Endothelial cell of umbilical vein (primary cell): ENCODE measurements at regions not wholly inside any gene's neighbourhood (a gene's known extent, or its start where the extent isn't known, plus 50 kb on each side); places are given as distances from the start of the nearest gene placed in this dataset.

Experiments
- BruUV-seq: library from RNA; stranded (reverse); fragments of 400-500 nt; replicated peaks from 2 replicates; lab custom pipeline; 2021; lab: Mats Ljungman, UMichigan
- CTCF ChIA-PET: fragments of 300-600, 350-600 bp; sonication (Branson Sonifier 250); formaldehyde crosslinking; loops from one replicate; lab custom pipeline; 2021; ENCODE audit warnings: antibody characterized with exemption, inconsistent platforms; lab: Charles Lee
- POLR2A ChIA-PET: fragments of 300-600, 350-600 bp; sonication (Branson Sonifier 250); formaldehyde crosslinking; loops from one replicate; lab custom pipeline; 2021; ENCODE audit warnings: antibody characterized with exemption, inconsistent platforms; lab: Charles Lee
- DNase-seq: peaks from one replicate; pipeline ENCODE4 v3.0.0-alpha.2; 2011; ENCODE audit warnings: low read depth, low spot score
- FAIRE-seq: peaks from 2 replicates; lab custom pipeline; 2011; peaks lifted over from hg19 to GRCh38; lab: Jason Lieb, UNC
- H2AFZ ChIP-seq: 2 replicates; pipeline ENCODE4 v1.6.0; 2012; ENCODE audit warnings: low read depth, low read length, control low read depth, inconsistent platforms
- H3K27ac ChIP-seq: 2 replicates; pipeline ENCODE4 v1.5.1; 2011; ENCODE audit warnings: low read depth, mild to moderate bottlenecking, control low read depth, low read length, moderate library complexity; ENCODE audit not compliant: insufficient read depth
- H3K27me3 ChIP-seq, 2 experiments: 2 replicates each; pipeline versions ENCODE4 v1.6.0 to v1.6.1; 2011; ENCODE audit warnings: low read length in 2 of 2, mixed read lengths in 1 of 2; ENCODE audit not compliant: control insufficient read depth in 2 of 2, insufficient read depth in 2 of 2
- H3K36me3 ChIP-seq, 2 experiments: 2 replicates in 1 of 2; 3 replicates in 1 of 2; pipeline ENCODE4 v1.5.1; 2011; ENCODE audit warnings: low read length in 2 of 2, mild to moderate bottlenecking in 1 of 2, moderate library complexity in 1 of 2; ENCODE audit not compliant: control insufficient read depth in 2 of 2, insufficient read depth in 2 of 2; ENCODE audit errors: extremely low read depth in 1 of 2
- H3K4me1 ChIP-seq: 3 replicates; pipeline ENCODE4 v1.5.1; 2011; ENCODE audit warnings: mild to moderate bottlenecking, low read length; ENCODE audit not compliant: control insufficient read depth, insufficient read depth; ENCODE audit errors: extremely low read depth
- H3K4me2 ChIP-seq: 2 replicates; pipeline ENCODE4 v1.6.1; 2011; ENCODE audit warnings: low read length, control low read depth, mixed read lengths; ENCODE audit not compliant: insufficient read depth
- H3K4me3 ChIP-seq, 3 experiments: fragments of 200-600 bp in 1 of 3; sonication (generic), shearing (Covaris generic) in 1 of 3; replicated peaks in 1 of 3; 2 replicates each; pipeline ENCODE4 v1.5.1; 2011 to 2016; ENCODE audit warnings: control low read depth in 3 of 3, low read length in 3 of 3, mild to moderate bottlenecking in 2 of 3, inconsistent platforms in 1 of 3, low read depth in 1 of 3, moderate library complexity in 1 of 3; ENCODE audit not compliant: insufficient read depth in 1 of 3
- H3K79me2 ChIP-seq: 2 replicates; pipeline ENCODE4 v1.6.0; 2012; ENCODE audit warnings: low read length, inconsistent platforms; ENCODE audit not compliant: control insufficient read depth, insufficient read depth
- H3K9ac ChIP-seq: replicated peaks from 2 replicates; pipeline ENCODE3; 2011; ENCODE audit warnings: low read length, control low read depth; ENCODE audit not compliant: insufficient read depth; ENCODE audit errors: extremely low read depth
- H3K9me1 ChIP-seq: replicated peaks from 3 replicates; pipeline ENCODE4 v1.6.0; 2011; ENCODE audit warnings: mild to moderate bottlenecking, low read length; ENCODE audit not compliant: control insufficient read depth, insufficient read depth; ENCODE audit errors: extremely low read depth
- H3K9me3 ChIP-seq: replicated peaks from 2 replicates; pipeline ENCODE4 v1.5.1; 2012; ENCODE audit warnings: low read length, inconsistent platforms; ENCODE audit not compliant: control insufficient read depth, insufficient read depth
- H4K20me1 ChIP-seq: replicated peaks from 2 replicates; pipeline ENCODE3; 2011; ENCODE audit warnings: mild to moderate bottlenecking, low read length; ENCODE audit not compliant: control insufficient read depth, insufficient read depth; ENCODE audit errors: extremely low read depth
- CTCF ChIP-seq, 2 donors: IDR thresholded peaks; 1 replicate in 1 of 2; 2 replicates in 1 of 2; pipeline ENCODE4 v1.5.1; 2011; ENCODE audit warnings: low read length in 2 of 2, mild to moderate bottlenecking in 2 of 2, moderate library complexity in 2 of 2, control low read depth in 1 of 2, inconsistent platforms in 1 of 2, low read depth in 1 of 2; ENCODE audit not compliant: insufficient read depth in 1 of 2; ENCODE audit errors: extremely low read depth in 1 of 2
- EZH2 ChIP-seq: IDR thresholded peaks from 2 replicates; pipeline ENCODE4 v1.6.1; 2012; ENCODE audit warnings: borderline replicate concordance, low read depth, mild to moderate bottlenecking, moderate library complexity, low read length, inconsistent platforms; ENCODE audit not compliant: severe bottlenecking
- FOS ChIP-seq: IDR thresholded peaks from 2 replicates; pipeline ENCODE4 v1.6.1; 2011; ENCODE audit warnings: mild to moderate bottlenecking, low read length, moderate library complexity, borderline replicate concordance; ENCODE audit not compliant: insufficient read depth
- GATA2 ChIP-seq: IDR thresholded peaks from 2 replicates; pipeline ENCODE4 v1.7.0; 2011; ENCODE audit warnings: low read depth, mild to moderate bottlenecking, moderate library complexity, mixed read lengths, low read length; ENCODE audit not compliant: insufficient read length, insufficient read depth
- JUN ChIP-seq: IDR thresholded peaks from 2 replicates; pipeline ENCODE4 v1.6.1; 2011; ENCODE audit warnings: borderline replicate concordance, low read depth; ENCODE audit not compliant: insufficient read length, insufficient read depth
- MAX ChIP-seq: IDR thresholded peaks from 2 replicates; pipeline ENCODE4 v1.6.1; 2011; ENCODE audit not compliant: insufficient read depth, insufficient read length
- MYC ChIP-seq: IDR thresholded peaks from one replicate; pipeline ENCODE4 v1.6.1; 2011; ENCODE audit warnings: mild to moderate bottlenecking, low read depth, low read length
- POLR2A ChIP-seq: IDR thresholded peaks from 2 replicates; pipeline ENCODE4 v1.6.1; 2012; ENCODE audit warnings: low read depth, mild to moderate bottlenecking, control low read depth, low read length
- POLR2AphosphoS5 ChIP-seq: IDR thresholded peaks from 2 replicates; pipeline ENCODE4 v1.6.1; 2012; ENCODE audit warnings: low read depth, mild to moderate bottlenecking, control low read depth, low read length, moderate library complexity; ENCODE audit not compliant: insufficient read depth
- dilution Hi-C: fragments of 300-500 bp; cut with MboI; formaldehyde crosslinking; loops from one replicate; pipeline ENCODE4 v1.15.0; 2019; ENCODE audit warnings: low sequenced_read_pairs; ENCODE audit not compliant: extremely low pct_ligation_motif_present
- intact Hi-C: fragments of 100-400 bp; cut with micrococcal nuclease; formaldehyde crosslinking; loops from one replicate; pipeline ENCODE4 v1.10.0; 2022

- no peak for FAIRE-seq
Measured at GRCh38 chr21:16409352-16409751, 679.6 kb downstream of the USP25 start.

GRCh38 chr21:16418226-16418625 is 688.4 kb downstream of the USP25 start:
- H3K27me3 ChIP-seq = no peaks in the 10 kb centered on the region
- H3K36me3 ChIP-seq = no peaks in the 10 kb centered on the region
- DNase-seq = peak; percentile 56
- no peak overlapping the region for H3K9ac ChIP-seq
- dilution Hi-C loops (no loop called here), intact Hi-C loops (loop anchor here (2.0 kb wide), 1 partner anchor 87 kb away; no protein-coding TSS in a partner anchor)
- peak overlapping the region; percentile 85 for H3K27ac ChIP-seq
- H4K20me1 ChIP-seq = no peaks in the 10 kb centered on the region
- peaks cover 18% of the 10 kb centered on the region for H3K4me1 ChIP-seq
- H3K79me2 ChIP-seq = peaks cover 38% of the 10 kb centered on the region
- H3K4me2 ChIP-seq = peak overlapping the region; percentile 92
- no TSS peak for BruUV-seq
- H3K4me3 ChIP-seq = no peak overlapping the region
- H3K9me3 ChIP-seq = no peaks in the 10 kb centered on the region
- ChIA-PET POLR2A (no interaction called here), CTCF (interaction anchor here (1.3 to 2.9 kb wide), 5 partner anchors 191 to 415 kb away, joined by 3 to 10 read pairs (median 6); no protein-coding TSS in a partner anchor)
- peak overlapping the region; percentile 60 for H2AFZ ChIP-seq
- FAIRE-seq = no peak
- TF ChIP-seq CTCF (IDR thresholded peaks at IDR 0.05; ENCODE audit: extremely low read depth in 1 of 2, insufficient read depth in 1 of 2, low read depth in 1 of 2, low read length in 2 of 2) (no peak), MYC (no peak), POLR2AphosphoS5 (no peak), FOS (no peak), POLR2A (no peak), EZH2 (no peak), MAX (no peak), JUN (no peak), GATA2 (no peak)
- no peaks in the 10 kb centered on the region for H3K9me1 ChIP-seq

More at GRCh38 chr21:16409352-16409751, 679.6 kb downstream of the USP25 start:
- Histone ChIP-seq H3K9me1 (no peaks in the 10 kb centered on the region), H3K27me3 (no peaks in the 10 kb centered on the region), H4K20me1 (no peaks in the 10 kb centered on the region), H3K27ac (no peak overlapping the region), H3K4me1 (peaks cover 2% of the 10 kb centered on the region), H3K79me2 (no peaks in the 10 kb centered on the region), H3K9ac (no peak overlapping the region), H3K4me3 (no peak overlapping the region), H3K36me3 (no peaks in the 10 kb centered on the region), H2AFZ (no peak overlapping the region), H3K4me2 (no peak overlapping the region), H3K9me3 (no peaks in the 10 kb centered on the region)
- intact Hi-C loops = no loop called here
- BruUV-seq = no TSS peak
- dilution Hi-C loops = no loop called here
- TF ChIP-seq EZH2 = no peak
- TF ChIP-seq MAX = no peak
- no peak for TF ChIP-seq GATA2
- TF ChIP-seq JUN = no peak
- no peak for TF ChIP-seq FOS
- no peak for TF ChIP-seq MYC
- POLR2A ChIA-PET = no interaction called here
- CTCF ChIA-PET = no interaction called here
- DNase-seq = no peak
